KG1 (cell line): ENCODE measurements at regions not wholly inside any gene's neighbourhood (a gene's known extent, or its start where the extent isn't known, plus 50 kb on each side); places are given as distances from the start of the nearest gene placed in this dataset.
"Not testable (repeated sequence)": the region's sequence is repeated elsewhere in the genome, so short reads cannot be mapped to it uniquely, and the experiment has no call there.

Source experiments
- DNase-seq: peaks from one replicate; lab custom pipeline; 2025; lab: John Stamatoyannopoulos, UW

- no peak for DNase-seq
Measured at GRCh38 chr15:98525661-98526001, 122.7 kb upstream of the IGF1R start.

- DNase-seq, result no peak
Measured at GRCh38 chr15:98526094-98526493, 122.2 kb upstream of the IGF1R start.

GRCh38 chr15:98528046-98528725, 120.2 kb upstream of the IGF1R start:
- DNase-seq, result no peak

- DNase-seq, result no peak
Measured at GRCh38 chr15:98529205-98530145, 118.9 kb upstream of the IGF1R start.

GRCh38 chr15:98530570-98530969, 117.8 kb upstream of the IGF1R start:
- DNase-seq, result no peak

GRCh38 chr15:98532063-98532462, 116.3 kb upstream of the IGF1R start:
- DNase-seq, result no peak

- DNase-seq, result no peak
Measured at GRCh38 chr15:98536976-98537375, 111.4 kb upstream of the IGF1R start.

GRCh38 chr15:98537516-98538060, 110.8 kb upstream of the IGF1R start:
- DNase-seq, result no peak

GRCh38 chr15:98541519-98541918, 106.8 kb upstream of the IGF1R start:
- no peak for DNase-seq

- DNase-seq, result no peak
Measured at GRCh38 chr15:98543237-98543636, 105.1 kb upstream of the IGF1R start.

GRCh38 chr15:98546329-98546728, 102.0 kb upstream of the IGF1R start:
- DNase-seq, result no peak

GRCh38 chr15:98547275-98547674, 101.1 kb upstream of the IGF1R start:
- no peak for DNase-seq

GRCh38 chr15:98547741-98548138, 100.6 kb upstream of the IGF1R start:
- no peak for DNase-seq

GRCh38 chr15:98548139-98548971, 100.0 kb upstream of the IGF1R start:
- no peak for DNase-seq

- DNase-seq, result no peak
Measured at GRCh38 chr15:98549003-98549402, 99.3 kb upstream of the IGF1R start.

- no peak for DNase-seq
Measured at GRCh38 chr15:98549741-98550140, 98.6 kb upstream of the IGF1R start.

- DNase-seq, result not testable (repeated sequence)
Measured at GRCh38 chr15:98550363-98550762, 98.0 kb upstream of the IGF1R start.

- DNase-seq, result no peak
Measured at GRCh38 chr15:98551936-98552562, 96.3 kb upstream of the IGF1R start.

- DNase-seq, result no peak
Measured at GRCh38 chr15:98554272-98555172, 93.8 kb upstream of the IGF1R start.

GRCh38 chr15:98555173-98555515, 93.2 kb upstream of the IGF1R start:
- DNase-seq, result no peak

GRCh38 chr15:98556321-98556720, 92.0 kb upstream of the IGF1R start:
- no peak for DNase-seq
